ENCODE measurements at regions not wholly inside any gene's neighbourhood (a gene's known extent, or its start where the extent isn't known, plus 50 kb on each side); places are given as distances from the start of the nearest gene placed in this dataset.

- TF ChIP-seq CTCF (IDR thresholded peaks at IDR 0.05; ENCODE audit: insufficient read depth, low read length) (no peak), POLR2AphosphoS5 (IDR thresholded peaks at IDR 0.05; ENCODE audit: low read depth) (no peak), SPI1 (IDR thresholded peaks at IDR 0.05; ENCODE audit: borderline replicate concordance, low read depth) (no peak), GABPA (IDR thresholded peaks at IDR 0.05; ENCODE audit: low read depth) (no peak)
Observed at GRCh38 chr11:130798280-130798679, 118.0 kb downstream of the SNX19 start.
